ENCODE measurements at regions not wholly inside any gene's neighbourhood (a gene's known extent, or its start where the extent isn't known, plus 50 kb on each side); places are given as distances from the start of the nearest gene placed in this dataset.

DNA sequence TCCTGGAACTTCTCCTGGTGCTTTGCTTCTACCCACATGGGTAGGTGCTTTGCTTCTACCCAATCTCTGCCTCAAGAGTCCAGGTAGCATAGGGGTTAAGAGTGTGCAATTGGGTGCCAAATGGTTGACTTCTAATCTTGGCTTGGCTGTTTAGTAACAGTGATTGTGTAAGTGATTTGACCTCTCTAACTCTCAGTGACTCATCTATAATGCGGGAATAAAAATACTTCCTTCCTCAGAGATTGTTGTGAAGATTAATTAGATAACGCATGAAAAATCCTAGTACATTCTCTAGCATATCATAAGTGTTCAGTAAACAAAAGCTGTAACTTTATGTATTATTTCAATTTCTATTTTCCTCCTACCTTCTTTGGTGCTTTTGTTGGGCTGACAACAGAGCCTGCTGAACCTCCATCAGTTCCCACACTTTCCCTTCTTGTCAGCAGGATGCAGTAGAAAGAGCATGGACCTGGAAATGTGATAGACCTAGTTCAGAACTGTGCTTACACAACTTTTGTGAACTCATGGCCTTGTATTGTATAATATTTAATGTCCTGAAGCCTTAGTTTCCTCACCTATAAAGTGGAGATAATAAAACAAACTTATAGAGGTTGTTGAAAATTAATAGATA is 72.9 kb upstream of the SMIM36 start:
- peak; percentile 35 for DNase-seq (ENCODE audit: low spot score)

- no peak for DNase-seq (ENCODE audit: low spot score)
Measured at GRCh38 chr17:55582897-55583296, 71.6 kb upstream of the SMIM36 start.

GRCh38 chr17:55580596-55581133 is 69.4 kb upstream of the SMIM36 start:
- no peak for DNase-seq (ENCODE audit: low spot score)

DNA sequence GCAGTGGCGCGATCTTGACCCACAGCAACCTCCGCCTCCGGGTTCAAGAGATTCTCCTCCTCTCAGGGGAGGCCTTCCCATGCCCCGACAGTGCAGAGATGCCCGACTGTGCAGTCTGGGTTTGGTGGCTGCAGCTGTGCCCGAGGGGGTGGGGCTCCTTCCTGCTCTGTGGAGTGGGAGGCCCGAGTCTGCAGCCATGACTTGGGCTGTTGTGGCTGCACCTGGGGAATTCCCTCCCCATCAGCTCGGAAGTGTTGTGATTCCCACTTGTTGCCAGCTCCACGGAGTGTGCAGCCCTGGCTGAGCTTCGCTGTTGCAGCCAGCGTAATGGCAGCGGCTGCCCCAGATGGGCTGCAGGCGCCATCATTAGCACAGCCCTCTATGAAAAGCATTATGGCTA is 66.4 kb upstream of the SMIM36 start:
- peak; percentile 51 for DNase-seq (ENCODE audit: low spot score)

DNA sequence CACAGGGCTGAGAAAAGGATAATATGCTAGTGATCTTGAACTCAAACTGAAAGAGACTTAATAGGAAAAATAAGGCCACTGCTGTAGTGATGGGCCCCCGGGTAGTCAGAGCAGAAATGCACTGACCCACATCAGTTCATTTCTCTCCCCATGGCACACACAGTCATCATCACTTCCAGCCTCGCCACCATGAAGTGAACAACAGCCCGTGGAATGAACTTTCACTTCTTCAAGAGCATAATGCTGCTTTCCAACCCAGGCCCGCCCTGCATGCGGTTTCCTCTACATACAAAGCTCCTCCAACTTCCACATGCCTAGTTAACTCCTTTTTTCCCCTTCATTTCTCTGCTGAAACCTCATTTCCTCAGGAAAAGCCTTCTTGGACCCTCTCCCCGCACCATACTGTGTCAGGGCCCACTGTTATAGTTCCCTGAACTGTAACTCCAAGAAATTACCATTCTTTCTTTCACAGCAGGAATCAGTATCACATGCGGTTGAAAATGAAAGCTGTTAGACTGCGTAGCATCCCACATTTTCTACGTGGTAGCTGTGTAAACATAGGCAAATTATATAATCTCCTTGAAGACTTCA is 65.8 kb upstream of the SMIM36 start:
- DNase-seq (ENCODE audit: low spot score) = peak; percentile 42

GRCh38 chr17:55576237-55576995 is 65.2 kb upstream of the SMIM36 start:
- DNase-seq (ENCODE audit: low spot score) = peak; percentile 78

DNA sequence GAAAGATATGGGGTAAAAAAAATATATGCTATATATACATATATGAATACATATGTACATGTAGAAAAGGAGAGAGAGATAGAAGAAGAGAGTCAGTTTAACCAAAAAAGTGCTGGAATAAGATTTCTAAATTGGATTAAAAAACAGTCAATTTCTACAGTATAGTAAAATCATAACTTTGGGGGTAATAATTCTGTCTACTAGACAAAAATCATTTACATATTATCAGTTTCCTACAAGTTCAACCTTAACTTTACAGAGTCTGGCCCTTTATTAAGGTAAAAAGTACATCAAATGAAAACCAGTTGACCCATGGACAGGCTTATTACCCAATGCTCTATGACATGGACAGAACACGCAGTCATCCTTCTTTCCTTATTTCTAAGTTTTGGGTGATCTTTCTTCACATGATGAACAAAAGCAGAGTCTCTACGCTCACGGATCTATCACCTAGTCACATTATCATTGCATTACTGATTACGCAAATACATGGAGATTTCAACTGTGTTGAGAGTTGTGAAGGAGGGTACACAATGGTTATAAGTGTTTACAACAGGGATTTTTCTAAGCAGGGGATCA is 63.9 kb upstream of the SMIM36 start:
- DNase-seq (ENCODE audit: low spot score) = no peak

GRCh38 chr17:55572599-55572998 is 61.3 kb upstream of the SMIM36 start:
- no peak for DNase-seq (ENCODE audit: low spot score)

DNA sequence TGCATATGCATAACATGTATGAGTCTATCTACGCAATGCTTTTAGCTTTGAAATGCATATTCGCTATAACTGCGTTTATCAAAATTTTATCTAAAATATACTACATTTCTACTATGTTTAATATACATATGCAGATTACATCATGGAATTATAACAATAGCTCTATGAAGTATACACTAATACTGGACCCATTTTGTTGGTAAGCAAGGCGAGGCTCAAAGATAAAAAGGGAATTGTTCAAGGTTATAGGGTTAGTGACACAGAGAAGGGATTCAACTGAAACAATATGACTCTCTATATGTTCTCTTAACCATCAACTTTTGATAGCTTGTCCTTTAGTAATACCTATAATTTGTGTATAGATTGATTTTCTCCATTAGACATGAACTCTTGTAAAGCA is 60.9 kb upstream of the SMIM36 start:
- DNase-seq (ENCODE audit: low spot score) = no peak

- DNase-seq (ENCODE audit: low spot score) = no peak
Measured at GRCh38 chr17:55571095-55571494, 59.8 kb upstream of the SMIM36 start.

GRCh38 chr17:55570391-55570790 is 59.1 kb upstream of the SMIM36 start:
- DNase-seq (ENCODE audit: low spot score) = no peak

DNA sequence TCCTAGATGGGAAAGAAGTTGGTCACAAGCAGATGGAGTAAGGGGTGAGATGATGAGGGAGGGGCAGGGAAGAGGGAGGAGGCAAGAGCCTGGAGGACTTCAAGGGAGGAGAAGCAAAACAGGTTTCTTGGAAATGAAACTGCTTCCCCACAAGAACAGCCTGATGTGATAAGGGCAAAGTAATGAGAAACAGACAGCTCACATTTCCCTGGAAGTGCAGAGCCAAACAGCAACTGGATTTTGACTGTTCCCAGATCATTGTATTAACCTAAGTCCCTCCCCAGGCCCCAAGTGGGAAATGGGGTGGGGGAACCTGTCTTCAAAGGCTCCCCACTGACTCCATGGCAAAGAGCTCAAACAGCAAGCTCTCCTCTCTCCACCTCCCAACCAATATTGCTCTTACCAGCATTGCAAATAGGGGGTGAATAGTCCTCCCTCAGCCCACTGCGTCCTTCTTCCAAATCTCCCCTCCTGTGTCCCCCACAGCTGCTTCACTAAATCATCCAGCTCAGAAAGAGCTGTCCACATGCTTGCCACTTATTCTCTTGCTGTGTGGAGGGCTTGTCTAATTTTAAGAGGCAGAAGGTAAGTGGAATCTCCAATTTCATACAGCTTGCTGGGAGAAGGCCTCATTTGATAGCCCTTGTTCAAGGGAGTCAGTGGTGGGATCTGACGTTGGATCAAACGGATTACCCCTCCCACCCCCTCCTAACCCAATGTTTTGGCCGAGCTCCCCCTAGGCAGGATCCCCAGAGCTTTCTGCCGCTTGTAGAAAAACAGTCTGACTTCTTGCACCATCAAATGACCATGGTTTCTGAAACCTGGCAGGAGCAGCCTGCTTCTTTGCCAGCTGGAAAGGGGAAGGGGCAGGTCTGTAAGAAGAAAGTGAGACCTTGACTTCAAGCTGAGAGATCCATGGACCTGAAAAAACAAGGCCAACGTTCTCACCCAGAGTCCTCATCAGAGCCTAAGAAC is 56.3 kb upstream of the SMIM36 start:
- DNase-seq (ENCODE audit: low spot score) = no peak

GRCh38 chr17:55564081-55564480 is 52.8 kb upstream of the SMIM36 start:
- DNase-seq (ENCODE audit: low spot score) = no peak

DNA sequence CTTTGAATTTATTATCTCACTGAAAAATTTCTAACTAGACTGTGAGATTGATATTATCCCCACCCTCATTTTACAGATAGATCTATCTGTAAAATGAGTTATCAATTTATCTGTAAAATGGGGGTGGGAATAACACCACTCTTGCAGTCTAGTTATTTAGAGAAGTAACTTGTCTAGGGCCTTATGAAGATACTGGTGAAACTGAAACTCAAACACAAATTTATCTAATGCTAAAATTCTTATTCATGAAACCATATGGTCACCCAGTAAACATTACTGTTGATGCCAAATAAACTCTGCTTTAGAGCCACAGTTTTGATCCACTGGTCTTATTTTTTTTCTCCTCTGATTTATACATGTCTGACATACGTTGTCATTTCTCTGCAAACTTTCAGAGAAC is 52.1 kb upstream of the SMIM36 start:
- no peak for DNase-seq (ENCODE audit: low spot score)

- DNase-seq (ENCODE audit: low spot score) = no peak
Measured at GRCh38 chr17:55561973-55562495, 50.8 kb upstream of the SMIM36 start.

DNA sequence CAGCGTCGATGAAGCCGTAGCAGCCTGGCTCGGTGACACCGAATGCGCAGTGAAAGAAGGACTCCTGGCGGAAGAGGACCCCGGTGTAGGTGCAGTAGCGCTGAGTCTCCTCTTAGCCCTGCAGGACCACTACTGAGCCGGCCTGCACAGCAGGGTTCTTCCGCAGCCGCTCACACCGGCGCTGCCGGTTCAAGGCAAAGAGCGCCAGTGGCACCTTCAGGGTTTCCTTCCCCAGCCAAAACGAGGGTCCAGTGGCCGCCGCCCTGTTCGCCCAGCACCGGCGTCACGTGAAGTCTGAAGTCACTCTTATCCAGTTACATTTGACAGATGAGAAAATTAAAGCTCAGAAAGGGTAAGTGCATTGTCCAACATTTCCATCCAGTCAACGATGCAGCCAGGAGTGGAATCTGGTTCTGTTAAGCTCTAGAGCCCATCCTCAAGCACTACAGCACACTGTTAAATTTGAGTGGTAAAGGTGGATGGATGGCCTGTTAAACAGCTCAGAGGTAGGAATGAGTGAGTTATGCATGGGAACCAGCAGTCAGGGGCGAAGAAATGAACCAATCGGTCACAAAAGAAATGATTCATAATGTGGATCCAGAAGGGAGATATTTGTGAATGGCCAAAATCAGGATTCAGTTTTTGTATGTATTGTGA is 50.2 kb upstream of the SMIM36 start:
- no peak for DNase-seq (ENCODE audit: low spot score)
